ENCODE measurements at regions not wholly inside any gene's neighbourhood (a gene's known extent, or its start where the extent isn't known, plus 50 kb on each side); places are given as distances from the start of the nearest gene placed in this dataset.

GRCh38 chr21:15406791-15407190, 323.0 kb upstream of the USP25 start:
- TF ChIP-seq, protein P1, sequence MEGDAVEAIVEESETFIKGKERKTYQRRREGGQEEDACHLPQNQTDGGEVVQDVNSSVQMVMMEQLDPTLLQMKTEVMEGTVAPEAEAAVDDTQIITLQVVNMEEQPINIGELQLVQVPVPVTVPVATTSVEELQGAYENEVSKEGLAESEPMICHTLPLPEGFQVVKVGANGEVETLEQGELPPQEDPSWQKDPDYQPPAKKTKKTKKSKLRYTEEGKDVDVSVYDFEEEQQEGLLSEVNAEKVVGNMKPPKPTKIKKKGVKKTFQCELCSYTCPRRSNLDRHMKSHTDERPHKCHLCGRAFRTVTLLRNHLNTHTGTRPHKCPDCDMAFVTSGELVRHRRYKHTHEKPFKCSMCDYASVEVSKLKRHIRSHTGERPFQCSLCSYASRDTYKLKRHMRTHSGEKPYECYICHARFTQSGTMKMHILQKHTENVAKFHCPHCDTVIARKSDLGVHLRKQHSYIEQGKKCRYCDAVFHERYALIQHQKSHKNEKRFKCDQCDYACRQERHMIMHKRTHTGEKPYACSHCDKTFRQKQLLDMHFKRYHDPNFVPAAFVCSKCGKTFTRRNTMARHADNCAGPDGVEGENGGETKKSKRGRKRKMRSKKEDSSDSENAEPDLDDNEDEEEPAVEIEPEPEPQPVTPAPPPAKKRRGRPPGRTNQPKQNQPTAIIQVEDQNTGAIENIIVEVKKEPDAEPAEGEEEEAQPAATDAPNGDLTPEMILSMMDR (IDR thresholded peaks at IDR 0.05; ENCODE audit: low read depth, low read length, missing control alignments): no peak
- no peak for DNase-seq
- Histone ChIP-seq H3K36me3 (replicated peaks) (no peaks in the 10 kb centered on the region), H3K4me3 (ENCODE audit: low read depth, low read length) (no peak overlapping the region), H3K27ac (no peak overlapping the region), H3K27me3 (replicated peaks) (no peaks in the 10 kb centered on the region)
- in situ Hi-C loops (cut with HindIII; ENCODE audit: low pct_ligation_motif_present, low sequenced_read_pairs): no loop called here

GRCh38 chr21:15407585-15407984, 322.2 kb upstream of the USP25 start:
- Histone ChIP-seq H3K36me3 (replicated peaks) (no peaks in the 10 kb centered on the region), H3K27ac (no peak overlapping the region), H3K27me3 (replicated peaks) (no peaks in the 10 kb centered on the region), H3K4me3 (ENCODE audit: low read depth, low read length) (no peak overlapping the region)
- TF ChIP-seq, protein P1 (IDR thresholded peaks at IDR 0.05; ENCODE audit: low read depth, low read length, missing control alignments): no peak
- in situ Hi-C loops (cut with HindIII; ENCODE audit: low pct_ligation_motif_present, low sequenced_read_pairs): no loop called here
- DNase-seq: no peak

DNA sequence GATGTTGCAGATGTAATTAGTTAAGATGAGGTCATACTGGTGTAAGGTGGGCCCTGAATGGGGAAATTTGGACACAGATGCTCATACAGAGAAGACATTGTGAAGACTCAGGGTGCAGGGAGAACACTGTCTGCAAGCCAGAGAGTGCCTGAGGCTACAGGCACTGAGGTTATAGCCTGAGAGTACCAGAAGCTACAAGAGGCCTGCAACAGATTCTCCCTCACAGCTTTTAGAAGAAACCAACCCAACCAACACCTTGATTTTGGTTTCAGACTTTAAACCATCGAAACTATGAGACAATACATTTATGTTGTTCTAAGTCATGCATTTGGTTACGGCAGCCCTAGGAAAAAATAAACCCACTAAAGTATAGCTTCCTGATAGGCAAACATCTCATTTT, 321.7 kb upstream of the USP25 start:
- H3K27me3 ChIP-seq (replicated peaks): no peaks in the 10 kb centered on the region
- H3K36me3 ChIP-seq (replicated peaks): no peaks in the 10 kb centered on the region
- H3K4me3 ChIP-seq (ENCODE audit: low read depth, low read length): no peak overlapping the region
- TF ChIP-seq, protein P1 (IDR thresholded peaks at IDR 0.05; ENCODE audit: low read depth, low read length, missing control alignments): no peak
- no peak for DNase-seq
- in situ Hi-C loops (cut with HindIII; ENCODE audit: low pct_ligation_motif_present, low sequenced_read_pairs): no loop called here
- H3K27ac ChIP-seq: no peak overlapping the region

DNA sequence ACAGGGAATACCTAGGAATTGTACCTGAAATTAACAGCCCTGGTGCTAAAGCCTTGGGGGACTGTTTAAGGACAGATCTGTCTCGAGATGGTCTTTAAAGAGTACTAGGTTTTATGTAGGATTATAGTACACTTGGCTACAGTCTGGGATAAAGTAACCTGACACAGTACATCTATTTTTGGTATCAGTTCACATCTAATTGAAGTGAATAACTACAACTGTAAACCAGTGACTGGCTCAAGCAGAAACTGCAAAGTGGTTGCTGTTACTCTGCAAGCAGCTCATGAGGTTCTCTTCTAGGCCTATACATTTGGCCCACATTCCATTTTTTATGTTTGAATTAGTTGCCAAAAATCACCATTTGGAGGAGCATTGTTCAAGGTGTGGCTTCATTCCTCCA, 320.8 kb upstream of the USP25 start:
- TF ChIP-seq, protein P1 (IDR thresholded peaks at IDR 0.05; ENCODE audit: low read depth, low read length, missing control alignments): no peak
- Histone ChIP-seq H3K4me3 (ENCODE audit: low read depth, low read length) (no peak overlapping the region), H3K27ac (no peak overlapping the region), H3K36me3 (replicated peaks) (no peaks in the 10 kb centered on the region), H3K27me3 (replicated peaks) (no peaks in the 10 kb centered on the region)
- no peak for DNase-seq
- in situ Hi-C loops (cut with HindIII; ENCODE audit: low pct_ligation_motif_present, low sequenced_read_pairs): no loop called here

DNA sequence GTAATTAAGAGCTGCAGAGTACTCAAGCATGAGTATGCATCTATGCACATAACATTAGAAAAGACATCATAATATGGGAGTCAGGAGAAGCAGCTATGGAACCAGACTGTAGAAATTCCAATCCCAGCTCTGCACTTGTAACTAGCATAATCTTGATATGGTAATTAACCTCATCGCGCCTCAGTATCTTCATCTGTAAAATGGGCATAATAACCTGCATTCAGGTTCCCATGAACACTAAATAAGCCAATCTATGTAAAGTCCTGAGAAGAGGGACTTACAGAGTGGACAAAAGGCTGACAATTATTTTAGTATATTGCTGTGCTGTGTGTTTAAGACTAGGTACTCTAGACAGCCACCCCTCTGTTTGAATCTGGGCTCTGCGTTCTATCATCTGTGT, 318.9 kb upstream of the USP25 start:
- Histone ChIP-seq H3K27me3 (replicated peaks) (no peaks in the 10 kb centered on the region), H3K36me3 (replicated peaks) (no peaks in the 10 kb centered on the region), H3K4me3 (ENCODE audit: low read depth, low read length) (no peak overlapping the region), H3K27ac (no peak overlapping the region)
- in situ Hi-C loops (cut with HindIII; ENCODE audit: low pct_ligation_motif_present, low sequenced_read_pairs): no loop called here
- DNase-seq: no peak
- TF ChIP-seq, protein P1 (IDR thresholded peaks at IDR 0.05; ENCODE audit: low read depth, low read length, missing control alignments): no peak

DNA sequence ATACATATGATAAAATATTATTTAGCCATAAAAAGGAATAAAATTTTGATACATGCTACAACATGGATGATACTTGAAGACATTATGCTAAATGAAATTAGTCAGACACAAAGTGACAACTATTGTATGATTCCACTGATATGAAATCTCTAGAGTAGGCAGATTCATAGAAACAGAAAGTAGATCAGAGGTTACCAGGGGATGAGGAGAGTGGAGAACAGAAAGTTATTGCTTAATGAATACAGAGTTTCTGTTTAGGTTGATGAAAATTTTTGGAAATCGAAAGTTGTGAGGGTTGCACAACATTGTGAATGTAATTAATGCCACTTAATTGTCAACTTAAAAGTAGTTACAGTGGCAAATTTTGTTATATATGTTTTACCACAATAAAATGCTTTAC, 315.7 kb upstream of the USP25 start:
- in situ Hi-C loops (cut with HindIII; ENCODE audit: low pct_ligation_motif_present, low sequenced_read_pairs): no loop called here

More for the DNA sequence above, 315.7 kb upstream of the USP25 start:
- Histone ChIP-seq H3K27me3 (replicated peaks) (no peaks in the 10 kb centered on the region), H3K27ac (no peak overlapping the region), H3K36me3 (replicated peaks) (no peaks in the 10 kb centered on the region), H3K4me3 (ENCODE audit: low read depth, low read length) (no peak overlapping the region)
- DNase-seq: no peak
- TF ChIP-seq, protein P1 (IDR thresholded peaks at IDR 0.05; ENCODE audit: low read depth, low read length, missing control alignments): no peak

All from brain microvascular endothelial cell (primary cell).